Superior temporal gyrus (tissue), 1 donor: ENCODE measurements at regions not wholly inside any gene's neighbourhood (a gene's known extent, or its start where the extent isn't known, plus 50 kb on each side); places are given as distances from the start of the nearest gene placed in this dataset.

Experiments used
- DNase-seq: peaks from one replicate; pipeline ENCODE4 v3.0.0-alpha.2; 2016; ENCODE audit errors: extremely low spot score

GRCh38 chr2:144215207-144215606, 304.7 kb downstream of the ZEB2 start:
- no peak for DNase-seq

DNA sequence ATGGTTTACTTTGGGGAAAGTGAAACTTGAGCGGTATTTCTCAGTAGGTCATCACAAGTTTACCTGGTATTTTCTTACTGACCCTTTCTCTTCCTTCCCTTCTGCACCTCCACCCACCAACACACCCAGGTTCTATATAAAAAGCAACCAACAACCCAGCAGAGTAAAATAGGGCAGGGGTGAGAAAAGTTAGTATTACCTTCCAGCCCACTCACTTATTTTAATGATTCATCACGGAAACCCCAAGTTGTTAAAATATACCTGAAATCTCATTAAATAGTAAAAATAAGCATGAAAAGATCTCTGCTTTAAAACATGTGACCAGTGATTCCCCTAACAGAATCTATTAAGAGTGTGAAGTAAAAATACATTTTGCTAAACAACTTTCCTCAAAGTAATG, 306.1 kb downstream of the ZEB2 start:
- DNase-seq, result no peak

GRCh38 chr2:144211826-144212225, 308.1 kb downstream of the ZEB2 start:
- DNase-seq, result no peak

GRCh38 chr2:144211065-144211464, 308.9 kb downstream of the ZEB2 start:
- DNase-seq, result no peak

DNA sequence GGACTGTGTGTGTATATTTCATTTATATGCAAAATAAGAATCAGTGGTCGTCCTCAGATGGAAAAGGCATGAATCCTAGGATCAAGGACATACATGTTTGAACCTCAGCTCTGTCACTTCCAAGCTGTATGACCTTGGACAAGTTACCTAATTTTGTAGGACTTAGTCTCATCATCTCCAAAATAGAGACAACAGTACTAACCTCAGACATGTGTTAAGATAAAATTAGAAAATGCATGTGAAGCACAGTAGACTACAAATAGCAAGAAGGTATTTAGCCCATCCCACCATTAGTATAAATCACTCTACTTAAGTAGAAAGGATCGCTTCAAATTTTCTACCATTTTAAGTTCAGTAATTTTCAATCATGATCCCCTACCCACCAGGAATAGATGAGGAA, 309.8 kb downstream of the ZEB2 start:
- no peak for DNase-seq

DNA sequence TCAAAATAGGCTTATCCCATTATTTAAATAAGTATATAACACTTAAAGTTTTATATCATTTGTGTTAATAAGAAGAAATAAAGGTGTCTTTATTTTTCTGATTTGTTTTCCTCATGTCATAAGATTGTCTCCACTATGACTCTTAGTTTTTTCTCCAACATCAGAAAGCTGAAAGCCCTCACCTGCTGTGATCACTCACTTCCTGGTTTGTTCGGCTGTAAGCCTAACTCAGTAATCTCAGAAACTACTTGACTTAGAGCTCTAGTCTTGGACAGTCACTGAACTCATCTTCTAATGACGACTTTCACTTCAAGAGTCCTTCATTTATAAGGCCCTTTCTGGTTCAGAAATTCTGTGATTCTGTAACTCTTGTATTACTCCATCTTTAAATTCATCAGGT, 311.0 kb downstream of the ZEB2 start:
- no peak for DNase-seq

GRCh38 chr2:144206019-144206418, 313.9 kb downstream of the ZEB2 start:
- no peak for DNase-seq

- no peak for DNase-seq
Measured at GRCh38 chr2:144201868-144202468, 318.0 kb downstream of the ZEB2 start.

- no peak for DNase-seq
Measured at GRCh38 chr2:144201126-144201525, 318.8 kb downstream of the ZEB2 start.

- DNase-seq, result no peak
Measured at GRCh38 chr2:144198116-144198515, 321.8 kb downstream of the ZEB2 start.

DNA sequence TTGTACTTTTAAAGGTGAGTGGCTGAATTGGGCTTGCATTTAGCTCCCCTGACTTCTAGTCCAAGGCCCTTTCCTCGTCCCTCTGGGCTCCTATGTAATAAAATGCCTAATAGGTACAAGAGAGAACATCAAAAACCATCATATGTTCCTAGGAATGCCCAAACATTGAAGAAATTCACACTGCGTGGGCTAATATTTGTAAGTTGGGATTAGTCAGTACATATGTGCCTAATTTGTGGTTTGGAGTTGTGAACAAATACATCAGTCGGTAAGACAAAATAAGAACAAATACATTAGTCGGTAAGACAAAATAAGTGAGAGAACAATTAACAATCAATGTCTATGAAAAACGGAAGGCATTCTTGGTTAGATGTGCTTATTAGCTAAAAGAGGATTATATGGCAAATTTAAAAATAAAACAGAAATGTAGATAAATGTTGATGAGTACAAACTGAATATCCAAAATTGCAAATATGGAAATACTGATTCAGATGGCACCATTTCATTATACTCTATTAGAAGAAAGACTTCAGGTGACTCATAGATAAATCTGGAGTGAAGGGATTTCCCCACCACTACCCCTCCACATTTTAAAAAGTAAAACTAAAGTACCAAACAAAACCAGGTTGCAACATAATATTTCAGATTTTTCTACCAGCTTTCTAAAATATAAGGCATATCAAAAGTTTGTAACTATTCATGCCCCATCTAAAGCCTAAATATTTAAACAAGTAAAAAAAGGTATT, 325.4 kb downstream of the ZEB2 start:
- DNase-seq, result no peak

- no peak for DNase-seq
Measured at GRCh38 chr2:144190908-144191605, 328.9 kb downstream of the ZEB2 start.

DNA sequence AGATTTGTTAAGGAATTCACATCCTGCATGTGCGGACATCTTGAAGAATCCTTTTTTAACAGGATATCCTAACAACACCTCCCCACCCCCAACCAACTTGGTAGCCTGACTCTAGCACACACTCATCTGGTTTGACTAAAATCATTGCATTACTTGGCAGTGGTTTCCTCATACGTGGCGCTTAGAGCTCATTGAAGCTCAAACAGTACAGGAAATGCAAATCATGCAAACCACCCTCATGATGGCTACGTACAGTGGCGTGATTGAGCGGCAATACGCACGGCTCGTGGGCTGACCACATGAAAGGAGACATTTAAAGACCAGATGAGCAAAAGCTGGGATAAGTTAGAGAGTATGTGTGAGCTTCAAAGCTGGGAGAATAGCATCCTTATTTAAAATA, 336.2 kb downstream of the ZEB2 start:
- DNase-seq, result no peak

- DNase-seq, result no peak
Measured at GRCh38 chr2:144181001-144181400, 338.9 kb downstream of the ZEB2 start.

- DNase-seq, result no peak
Measured at GRCh38 chr2:144180131-144180530, 339.8 kb downstream of the ZEB2 start.

- DNase-seq, result no peak
Measured at GRCh38 chr2:144170179-144170578, 349.7 kb downstream of the ZEB2 start.

DNA sequence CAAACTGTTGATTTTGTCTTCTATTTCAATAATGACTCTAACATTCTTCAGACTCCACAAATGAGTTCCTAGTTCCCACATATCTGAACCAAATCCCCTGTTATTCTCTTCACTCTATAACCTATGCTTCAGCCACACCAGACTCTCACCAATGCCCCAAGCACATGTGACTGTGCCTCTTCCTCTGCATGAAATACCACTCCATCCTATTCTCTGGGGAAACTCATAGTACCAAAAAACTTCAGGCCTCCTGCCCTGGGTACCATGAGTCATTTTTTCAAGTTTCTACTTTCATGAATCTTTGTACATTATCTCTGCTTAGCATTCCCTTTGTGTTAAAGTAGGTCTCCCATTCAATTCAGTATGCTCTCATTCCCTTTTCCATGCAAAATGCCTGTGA, 353.2 kb downstream of the ZEB2 start:
- DNase-seq, result no peak

DNA sequence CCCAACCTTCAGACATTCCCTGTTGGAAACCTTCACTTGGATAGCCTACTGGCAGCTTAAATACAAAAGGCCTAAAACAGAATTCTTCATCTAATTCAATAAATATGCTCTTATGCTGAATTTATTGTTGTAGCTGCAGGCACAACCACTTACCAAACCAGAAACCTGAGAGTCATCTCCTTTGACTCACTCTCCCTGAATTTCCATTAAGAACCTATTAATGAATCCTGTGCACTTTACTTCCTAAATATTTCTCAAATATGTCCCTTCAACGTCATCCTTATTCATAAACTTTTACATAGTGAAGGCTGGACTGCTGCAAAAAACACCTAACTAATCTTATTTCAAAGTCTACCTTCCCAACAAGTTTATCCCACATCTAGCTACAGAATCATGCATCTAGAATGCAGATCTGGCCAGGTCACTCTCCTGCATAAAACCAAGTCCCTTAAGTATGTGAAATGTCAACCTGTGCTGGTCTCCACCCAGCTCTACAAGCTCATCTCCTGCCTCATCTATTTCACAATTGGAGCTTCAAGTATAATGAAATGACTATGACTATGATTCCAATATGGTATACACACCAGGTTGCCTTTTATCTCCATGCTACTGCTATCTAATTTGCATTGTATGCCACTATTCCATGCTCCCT, 354.2 kb downstream of the ZEB2 start:
- DNase-seq, result no peak

GRCh38 chr2:144163592-144163991, 356.3 kb downstream of the ZEB2 start:
- DNase-seq, result no peak

DNA sequence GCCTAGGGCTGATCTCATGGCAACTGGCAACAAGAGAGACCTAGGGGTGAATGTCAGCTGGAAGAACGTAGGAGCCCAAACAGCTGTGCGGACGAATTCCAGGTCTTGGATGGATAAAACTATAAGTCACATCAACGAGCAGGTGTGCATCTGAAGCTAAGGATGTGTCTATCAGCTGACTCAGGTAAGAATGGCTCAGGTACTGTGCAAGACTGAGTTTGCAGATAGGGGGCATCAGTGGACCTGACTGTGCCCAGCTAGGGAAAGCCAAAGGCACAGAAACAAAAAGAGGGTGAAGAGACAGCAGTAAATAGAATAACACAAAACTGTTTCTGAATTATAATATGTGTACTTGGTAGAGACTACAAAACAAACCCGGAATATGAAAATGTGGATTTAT, 357.3 kb downstream of the ZEB2 start:
- DNase-seq, result no peak

DNA sequence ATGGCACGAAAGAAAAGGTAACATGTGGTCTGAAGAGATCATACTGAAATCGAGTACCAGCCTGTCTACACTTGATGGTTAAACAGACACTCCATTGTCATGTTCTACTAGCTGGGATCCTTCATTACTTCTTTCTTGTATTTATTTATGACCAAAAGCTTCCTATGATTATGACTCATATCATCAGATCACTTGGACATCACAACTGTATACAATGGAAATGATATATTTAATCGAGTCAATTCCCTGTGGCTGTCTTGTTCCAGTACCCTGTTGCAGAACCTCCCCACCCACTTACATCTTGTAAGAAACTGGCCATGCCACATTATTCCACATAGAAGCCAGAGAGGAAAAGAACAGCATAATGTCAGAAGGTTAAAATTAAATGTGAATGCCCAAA, 358.9 kb downstream of the ZEB2 start:
- no peak for DNase-seq

DNA sequence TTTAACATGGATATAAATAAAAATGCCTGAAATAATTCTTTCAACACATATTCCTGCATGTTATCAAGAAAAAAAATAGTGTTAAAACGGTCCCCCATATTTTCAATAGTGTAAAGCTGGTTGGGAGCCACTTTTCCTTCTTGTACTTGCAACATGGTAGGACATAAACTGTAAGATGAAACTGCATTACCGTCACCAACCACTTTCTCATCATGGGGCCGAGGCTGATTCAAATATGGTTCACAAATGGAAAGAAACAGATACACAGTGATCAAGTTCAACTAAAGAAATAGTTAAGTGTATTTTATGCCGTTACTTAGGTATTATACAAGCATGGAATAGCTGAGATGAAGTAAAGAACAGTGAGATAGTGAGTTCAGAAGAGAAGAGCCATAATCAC, 360.7 kb downstream of the ZEB2 start:
- no peak for DNase-seq

- no peak for DNase-seq
Measured at GRCh38 chr2:144158096-144158495, 361.8 kb downstream of the ZEB2 start.
